ENCODE measurements at regions not wholly inside any gene's neighbourhood (a gene's known extent, or its start where the extent isn't known, plus 50 kb on each side); places are given as distances from the start of the nearest gene placed in this dataset.

DNA sequence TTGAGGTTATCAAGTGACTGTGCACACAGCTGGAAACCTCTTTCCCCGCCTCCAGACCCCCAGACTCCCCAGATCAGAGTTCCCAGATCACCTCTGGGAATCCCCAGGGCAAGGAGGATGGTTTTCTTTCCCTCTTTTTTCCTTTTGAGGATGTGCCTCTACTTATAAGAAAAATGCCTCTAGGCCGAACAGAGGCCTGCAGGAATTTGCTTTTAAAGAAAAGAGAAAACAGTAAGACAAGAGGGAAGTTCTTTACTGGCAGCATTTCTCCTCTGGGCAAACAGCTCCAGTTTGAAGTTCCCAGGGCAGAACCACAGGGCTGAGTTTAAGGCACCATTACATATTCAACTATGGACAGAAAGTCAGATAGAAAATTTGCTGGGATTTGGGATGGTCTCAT is 837.9 kb upstream of the LCORL start:
- intact Hi-C loops (cut with micrococcal nuclease) (no loop called here), dilution Hi-C loops (cut with MboI; ENCODE audit: extremely low pct_ligation_motif_present, low sequenced_read_pairs) (no loop called here)
- Histone ChIP-seq H3K9me1 (replicated peaks; ENCODE audit: control insufficient read depth, extremely low read depth, insufficient read depth, low read length) (no peaks in the 10 kb centered on the region), H3K36me3 (ENCODE audit: control insufficient read depth in 2 of 2, extremely low read depth in 1 of 2, insufficient read depth in 2 of 2, low read length in 2 of 2) (no peaks in the 10 kb centered on the region), H3K79me2 (ENCODE audit: control insufficient read depth, insufficient read depth, low read length) (no peaks in the 10 kb centered on the region), H2AFZ (ENCODE audit: low read depth, low read length) (no peak overlapping the region), H3K9me3 (replicated peaks; ENCODE audit: control insufficient read depth, insufficient read depth, low read length) (no peaks in the 10 kb centered on the region), H3K4me2 (ENCODE audit: insufficient read depth, low read length) (no peak overlapping the region), H3K27ac (ENCODE audit: insufficient read depth, low read depth, low read length) (no peak overlapping the region), H3K9ac (replicated peaks; ENCODE audit: extremely low read depth, insufficient read depth, low read length) (no peak overlapping the region), H3K4me3 (replicated peaks in 1 of 3; ENCODE audit: insufficient read depth in 1 of 3, low read depth in 1 of 3, low read length in 3 of 3) (no peak overlapping the region), H4K20me1 (replicated peaks; ENCODE audit: control insufficient read depth, extremely low read depth, insufficient read depth, low read length) (no peaks in the 10 kb centered on the region), H3K4me1 (ENCODE audit: control insufficient read depth, extremely low read depth, insufficient read depth, low read length) (no peaks in the 10 kb centered on the region), H3K27me3 (ENCODE audit: control insufficient read depth in 2 of 2, insufficient read depth in 2 of 2, low read length in 2 of 2) (no peaks in the 10 kb centered on the region)
- CTCF ChIA-PET: no interaction called here
- BruUV-seq (replicated peaks): no TSS peak
- POLR2A ChIA-PET: no interaction called here
- TF ChIP-seq GATA2 (IDR thresholded peaks at IDR 0.05; ENCODE audit: insufficient read depth, insufficient read length, low read depth, low read length): no peak
- DNase-seq (ENCODE audit: low read depth, low spot score) (no peak), FAIRE-seq (no peak)

DNA sequence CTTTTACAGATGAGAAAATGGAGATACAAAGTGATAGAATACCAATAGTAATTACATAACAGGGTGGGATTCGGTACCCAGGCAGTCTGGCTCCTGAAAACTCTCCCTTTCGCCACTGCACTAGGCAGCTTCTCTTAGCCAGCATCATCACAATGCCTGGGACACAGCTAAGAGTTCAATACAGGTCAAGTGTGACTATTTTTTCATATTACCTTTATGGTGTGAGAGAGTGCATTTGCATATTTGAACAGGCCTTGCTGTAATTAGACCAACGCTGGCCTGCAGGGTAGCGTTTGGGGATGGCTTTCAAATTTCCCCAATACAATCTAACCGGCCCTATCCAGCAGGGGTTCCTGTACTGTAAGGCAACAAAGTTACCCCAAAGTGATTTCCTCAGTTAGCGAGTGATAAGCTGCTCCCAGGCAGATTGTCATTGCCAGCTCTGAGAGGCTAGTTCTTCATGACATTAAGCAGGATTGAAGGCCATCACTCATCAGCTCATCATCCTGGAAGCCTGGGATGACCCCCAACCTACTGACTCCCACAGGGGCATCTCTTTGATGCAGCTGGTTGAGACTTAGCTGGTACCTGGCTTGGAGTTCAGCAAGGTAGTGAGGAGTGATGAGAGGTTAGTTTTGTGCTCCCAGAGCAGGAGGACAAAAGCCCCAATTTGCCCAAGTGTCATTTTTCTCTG is 836.8 kb upstream of the LCORL start:
- POLR2A ChIA-PET: no interaction called here

More for the DNA sequence above, 836.8 kb upstream of the LCORL start:
- Histone ChIP-seq H3K9ac (replicated peaks; ENCODE audit: extremely low read depth, insufficient read depth, low read length) (no peak overlapping the region), H3K36me3 (ENCODE audit: control insufficient read depth in 2 of 2, extremely low read depth in 1 of 2, insufficient read depth in 2 of 2, low read length in 2 of 2) (no peaks in the 10 kb centered on the region), H3K27me3 (ENCODE audit: control insufficient read depth in 2 of 2, insufficient read depth in 2 of 2, low read length in 2 of 2) (no peaks in the 10 kb centered on the region), H2AFZ (ENCODE audit: low read depth, low read length) (no peak overlapping the region), H3K4me2 (ENCODE audit: insufficient read depth, low read length) (no peak overlapping the region), H3K9me3 (replicated peaks; ENCODE audit: control insufficient read depth, insufficient read depth, low read length) (no peaks in the 10 kb centered on the region), H3K27ac (ENCODE audit: insufficient read depth, low read depth, low read length) (no peak overlapping the region), H4K20me1 (replicated peaks; ENCODE audit: control insufficient read depth, extremely low read depth, insufficient read depth, low read length) (no peaks in the 10 kb centered on the region), H3K4me3 (replicated peaks in 1 of 3; ENCODE audit: insufficient read depth in 1 of 3, low read depth in 1 of 3, low read length in 3 of 3) (no peak overlapping the region), H3K4me1 (ENCODE audit: control insufficient read depth, extremely low read depth, insufficient read depth, low read length) (no peaks in the 10 kb centered on the region), H3K79me2 (ENCODE audit: control insufficient read depth, insufficient read depth, low read length) (no peaks in the 10 kb centered on the region), H3K9me1 (replicated peaks; ENCODE audit: control insufficient read depth, extremely low read depth, insufficient read depth, low read length) (no peaks in the 10 kb centered on the region)
- FAIRE-seq: no peak
- no peak for TF ChIP-seq EZH2 (IDR thresholded peaks at IDR 0.05; ENCODE audit: borderline replicate concordance, low read depth, low read length, severe bottlenecking)
- no peak for TF ChIP-seq GATA2 (IDR thresholded peaks at IDR 0.05; ENCODE audit: insufficient read depth, insufficient read length, low read depth, low read length)
- TF ChIP-seq, protein P1, sequence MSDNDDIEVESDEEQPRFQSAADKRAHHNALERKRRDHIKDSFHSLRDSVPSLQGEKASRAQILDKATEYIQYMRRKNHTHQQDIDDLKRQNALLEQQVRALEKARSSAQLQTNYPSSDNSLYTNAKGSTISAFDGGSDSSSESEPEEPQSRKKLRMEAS (IDR thresholded peaks at IDR 0.05; ENCODE audit: insufficient read depth, insufficient read length): no peak
- TF ChIP-seq POLR2AphosphoS5 (IDR thresholded peaks at IDR 0.05; ENCODE audit: insufficient read depth, low read depth, low read length): no peak
- TF ChIP-seq FOS (IDR thresholded peaks at IDR 0.05; ENCODE audit: borderline replicate concordance, insufficient read depth, low read length): no peak
- TF ChIP-seq POLR2A (IDR thresholded peaks at IDR 0.05; ENCODE audit: low read depth, low read length): no peak
- no peak for TF ChIP-seq JUN (IDR thresholded peaks at IDR 0.05; ENCODE audit: borderline replicate concordance, insufficient read depth, insufficient read length, low read depth)
- TF ChIP-seq, protein P2, sequence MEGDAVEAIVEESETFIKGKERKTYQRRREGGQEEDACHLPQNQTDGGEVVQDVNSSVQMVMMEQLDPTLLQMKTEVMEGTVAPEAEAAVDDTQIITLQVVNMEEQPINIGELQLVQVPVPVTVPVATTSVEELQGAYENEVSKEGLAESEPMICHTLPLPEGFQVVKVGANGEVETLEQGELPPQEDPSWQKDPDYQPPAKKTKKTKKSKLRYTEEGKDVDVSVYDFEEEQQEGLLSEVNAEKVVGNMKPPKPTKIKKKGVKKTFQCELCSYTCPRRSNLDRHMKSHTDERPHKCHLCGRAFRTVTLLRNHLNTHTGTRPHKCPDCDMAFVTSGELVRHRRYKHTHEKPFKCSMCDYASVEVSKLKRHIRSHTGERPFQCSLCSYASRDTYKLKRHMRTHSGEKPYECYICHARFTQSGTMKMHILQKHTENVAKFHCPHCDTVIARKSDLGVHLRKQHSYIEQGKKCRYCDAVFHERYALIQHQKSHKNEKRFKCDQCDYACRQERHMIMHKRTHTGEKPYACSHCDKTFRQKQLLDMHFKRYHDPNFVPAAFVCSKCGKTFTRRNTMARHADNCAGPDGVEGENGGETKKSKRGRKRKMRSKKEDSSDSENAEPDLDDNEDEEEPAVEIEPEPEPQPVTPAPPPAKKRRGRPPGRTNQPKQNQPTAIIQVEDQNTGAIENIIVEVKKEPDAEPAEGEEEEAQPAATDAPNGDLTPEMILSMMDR (IDR thresholded peaks at IDR 0.05; ENCODE audit: extremely low read depth in 1 of 2, insufficient read depth in 1 of 2, low read depth in 1 of 2, low read length in 2 of 2): no peak
- TF ChIP-seq MYC (IDR thresholded peaks at IDR 0.05; ENCODE audit: low read depth, low read length): no peak
- CTCF ChIA-PET: no interaction called here
- intact Hi-C loops (cut with micrococcal nuclease) (no loop called here), dilution Hi-C loops (cut with MboI; ENCODE audit: extremely low pct_ligation_motif_present, low sequenced_read_pairs) (no loop called here)
- no TSS peak for BruUV-seq (replicated peaks)
- DNase-seq (ENCODE audit: low read depth, low spot score): no peak

Data from endothelial cell of umbilical vein (primary cell).